ENCODE measurements at regions not wholly inside any gene's neighbourhood (a gene's known extent, or its start where the extent isn't known, plus 50 kb on each side); places are given as distances from the start of the nearest gene placed in this dataset.

DNA sequence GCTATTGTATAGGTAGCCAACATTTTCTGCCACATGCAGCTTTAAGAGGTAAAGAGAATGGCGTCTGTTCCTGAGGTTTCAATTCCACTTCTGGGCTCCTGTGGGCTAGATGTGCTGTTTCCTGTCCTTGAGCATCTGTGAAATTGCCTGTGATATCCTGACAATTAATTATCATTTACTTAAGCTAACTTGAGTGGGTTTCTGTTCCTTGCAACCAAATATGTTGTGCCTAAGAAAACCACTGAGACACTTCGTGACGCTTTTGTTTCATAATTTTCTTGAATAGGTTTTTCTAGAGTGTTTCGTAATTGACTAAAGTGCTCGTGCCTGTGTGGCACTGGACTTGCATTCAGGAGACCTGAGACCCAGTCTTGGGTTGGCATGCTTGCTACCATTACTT is 127.3 kb upstream of the POU3F1 start:
- no peak overlapping the region for H3K4me3 ChIP-seq (ENCODE audit: low read depth, low read length)
- TF ChIP-seq, protein P1, sequence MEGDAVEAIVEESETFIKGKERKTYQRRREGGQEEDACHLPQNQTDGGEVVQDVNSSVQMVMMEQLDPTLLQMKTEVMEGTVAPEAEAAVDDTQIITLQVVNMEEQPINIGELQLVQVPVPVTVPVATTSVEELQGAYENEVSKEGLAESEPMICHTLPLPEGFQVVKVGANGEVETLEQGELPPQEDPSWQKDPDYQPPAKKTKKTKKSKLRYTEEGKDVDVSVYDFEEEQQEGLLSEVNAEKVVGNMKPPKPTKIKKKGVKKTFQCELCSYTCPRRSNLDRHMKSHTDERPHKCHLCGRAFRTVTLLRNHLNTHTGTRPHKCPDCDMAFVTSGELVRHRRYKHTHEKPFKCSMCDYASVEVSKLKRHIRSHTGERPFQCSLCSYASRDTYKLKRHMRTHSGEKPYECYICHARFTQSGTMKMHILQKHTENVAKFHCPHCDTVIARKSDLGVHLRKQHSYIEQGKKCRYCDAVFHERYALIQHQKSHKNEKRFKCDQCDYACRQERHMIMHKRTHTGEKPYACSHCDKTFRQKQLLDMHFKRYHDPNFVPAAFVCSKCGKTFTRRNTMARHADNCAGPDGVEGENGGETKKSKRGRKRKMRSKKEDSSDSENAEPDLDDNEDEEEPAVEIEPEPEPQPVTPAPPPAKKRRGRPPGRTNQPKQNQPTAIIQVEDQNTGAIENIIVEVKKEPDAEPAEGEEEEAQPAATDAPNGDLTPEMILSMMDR (IDR thresholded peaks at IDR 0.05; ENCODE audit: insufficient read depth, low read depth, low read length, missing control alignments): no peak
- DNase-seq (ENCODE audit: low read depth): peak; percentile 41

DNA sequence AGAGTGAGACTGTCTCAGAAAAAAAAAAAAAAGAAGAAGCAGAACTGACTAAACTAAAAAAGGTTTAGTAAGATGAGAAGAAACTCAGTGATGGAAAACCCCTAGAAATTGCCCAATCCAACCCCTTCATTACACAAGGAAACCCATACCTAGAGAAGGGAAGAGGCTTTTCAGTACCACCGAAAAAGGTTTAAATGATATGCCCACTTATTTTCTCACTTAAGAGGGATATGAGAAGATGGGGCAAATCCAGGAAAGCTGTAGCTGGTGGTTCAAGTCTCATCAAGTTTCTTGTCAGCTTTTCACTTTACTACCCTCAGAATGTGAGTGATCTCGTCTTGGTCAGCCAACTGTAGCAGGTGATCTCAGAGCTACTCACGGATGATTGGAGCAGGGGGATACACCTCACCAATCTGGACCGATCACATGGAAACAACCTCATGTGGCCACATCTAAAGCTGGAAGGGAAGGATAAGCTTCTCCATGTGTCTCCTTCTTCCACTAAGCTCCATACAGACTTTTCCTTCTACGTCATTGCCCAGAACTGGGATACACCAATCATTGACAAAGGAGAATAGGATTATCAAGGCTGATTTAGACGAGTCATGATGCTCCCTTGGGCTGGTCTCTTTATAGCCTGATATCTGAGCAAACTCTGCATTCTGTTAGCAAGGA is 126.7 kb upstream of the POU3F1 start:
- H3K4me3 ChIP-seq (ENCODE audit: low read depth, low read length): no peak overlapping the region
- TF ChIP-seq, protein P1 (IDR thresholded peaks at IDR 0.05; ENCODE audit: insufficient read depth, low read depth, low read length, missing control alignments): no peak
- DNase-seq (ENCODE audit: low read depth): peak; percentile 76

DNA sequence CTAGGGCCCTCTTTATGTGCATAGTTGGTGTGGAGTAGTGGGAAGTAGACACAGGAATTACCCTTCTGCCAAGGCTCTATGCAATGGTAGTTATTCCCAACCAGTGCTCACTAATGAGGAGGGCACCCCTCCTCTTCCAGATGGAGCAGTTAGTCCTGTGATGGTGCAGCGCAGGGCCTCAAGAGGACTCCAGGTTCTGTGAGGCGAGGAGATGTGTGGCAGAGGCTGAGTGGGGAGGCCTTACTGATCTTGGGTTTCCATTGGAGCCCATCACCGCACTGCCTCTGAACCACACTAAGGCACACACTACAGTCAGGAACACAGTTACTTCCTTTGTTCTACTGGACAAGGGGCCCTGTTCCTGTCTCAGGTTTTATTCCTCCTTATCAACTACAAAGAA is 122.5 kb upstream of the POU3F1 start:
- no peak for DNase-seq (ENCODE audit: low read depth)
- TF ChIP-seq, protein P1 (IDR thresholded peaks at IDR 0.05; ENCODE audit: insufficient read depth, low read depth, low read length, missing control alignments): no peak
- no peak overlapping the region for H3K4me3 ChIP-seq (ENCODE audit: low read depth, low read length)

DNA sequence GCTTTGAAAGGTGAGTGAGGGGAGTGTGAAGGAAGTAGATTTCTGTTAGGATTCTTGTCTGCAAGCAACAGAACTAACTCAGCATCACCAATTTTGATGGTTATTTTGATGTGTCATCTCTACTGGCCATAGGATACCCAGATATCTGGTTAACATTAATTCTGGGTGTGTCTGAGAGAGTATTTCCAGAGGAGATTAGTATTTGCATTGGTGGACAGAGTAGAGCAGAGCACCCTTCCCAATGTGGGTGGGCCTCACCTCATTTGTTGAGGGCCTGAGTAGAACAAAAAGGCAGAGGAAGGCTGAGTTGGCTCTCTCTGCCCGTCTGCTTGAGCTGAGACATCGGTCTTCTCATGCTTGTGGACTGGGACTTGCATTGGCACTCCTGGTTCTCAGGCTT is 121.8 kb upstream of the POU3F1 start:
- TF ChIP-seq, protein P1 (IDR thresholded peaks at IDR 0.05; ENCODE audit: insufficient read depth, low read depth, low read length, missing control alignments): no peak
- DNase-seq (ENCODE audit: low read depth): no peak
- no peak overlapping the region for H3K4me3 ChIP-seq (ENCODE audit: low read depth, low read length)

DNA sequence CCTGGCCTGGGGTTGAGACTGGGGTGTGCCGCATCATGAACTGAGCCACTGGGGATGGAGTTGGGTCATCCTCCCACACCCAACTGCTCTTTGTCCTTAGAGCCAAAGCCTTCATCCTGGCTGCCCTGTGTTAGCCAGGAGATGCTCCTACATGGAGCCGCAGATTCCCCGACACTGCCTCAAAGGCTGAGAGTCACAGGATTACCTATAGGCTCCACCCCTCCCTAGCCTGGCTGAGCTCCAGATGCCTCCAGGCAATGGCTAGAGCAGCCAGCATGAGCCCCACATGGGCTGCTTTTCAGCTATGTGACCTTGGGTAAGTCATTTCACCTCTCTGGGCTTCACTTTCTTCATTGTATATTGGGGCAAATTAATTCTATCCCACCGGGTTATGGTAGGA is 119.9 kb upstream of the POU3F1 start:
- H3K4me3 ChIP-seq (ENCODE audit: low read depth, low read length): no peak overlapping the region
- no peak for DNase-seq (ENCODE audit: low read depth)
- TF ChIP-seq, protein P1 (IDR thresholded peaks at IDR 0.05; ENCODE audit: insufficient read depth, low read depth, low read length, missing control alignments): no peak

DNA sequence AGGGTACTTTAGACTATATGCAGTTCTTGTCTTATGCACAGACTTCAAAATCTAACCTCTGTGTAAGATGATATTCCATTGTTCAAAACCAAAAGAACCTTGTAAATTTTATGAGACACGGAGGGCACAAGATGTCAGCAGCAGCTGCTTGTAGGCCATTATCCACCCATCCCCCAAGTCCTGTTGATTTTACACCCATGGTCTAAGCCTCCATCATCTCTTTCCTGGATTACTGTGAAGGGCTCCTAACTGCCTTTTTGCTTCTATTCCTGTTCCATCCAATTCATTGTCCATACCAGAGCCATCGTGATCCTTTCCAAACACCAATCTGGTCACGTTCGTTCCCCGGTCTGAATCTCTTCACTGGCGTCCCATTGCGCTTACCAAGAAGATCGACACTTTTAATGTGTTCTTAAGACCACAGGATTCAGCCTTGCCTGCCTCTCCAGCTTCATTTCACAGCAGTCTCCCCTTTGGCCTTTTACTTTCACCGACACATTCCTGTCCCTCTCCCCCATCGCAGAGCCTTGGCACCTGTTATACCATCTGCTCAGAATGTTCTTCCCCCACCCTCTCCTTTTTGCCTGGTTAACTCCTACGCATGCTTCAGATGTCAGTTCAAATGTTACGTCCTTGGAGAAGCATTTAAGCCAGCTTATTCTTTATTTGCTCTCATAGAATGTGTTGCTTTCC is 107.3 kb upstream of the POU3F1 start:
- no peak overlapping the region for H3K4me3 ChIP-seq (ENCODE audit: low read depth, low read length)
- TF ChIP-seq, protein P1 (IDR thresholded peaks at IDR 0.05; ENCODE audit: insufficient read depth, low read depth, low read length, missing control alignments): no peak
- DNase-seq (ENCODE audit: low read depth): no peak

Data from GM12865 (cell line).